ENCODE measurements at regions not wholly inside any gene's neighbourhood (a gene's known extent, or its start where the extent isn't known, plus 50 kb on each side); places are given as distances from the start of the nearest gene placed in this dataset.

GRCh38 chr16:65343556-65343955, 221.7 kb upstream of the CDH11 start:
- Histone ChIP-seq H3K27me3 (ENCODE audit: insufficient read depth, poor library complexity, severe bottlenecking) (no peaks in the 10 kb centered on the region), H3K36me3 (ENCODE audit: low read depth) (no peaks in the 10 kb centered on the region), H3K4me1 (ENCODE audit: insufficient read depth, poor library complexity, severe bottlenecking) (no peaks in the 10 kb centered on the region), H3K9me3 (ENCODE audit: severe bottlenecking) (no peaks in the 10 kb centered on the region), H3K27ac (ENCODE audit: poor library complexity, severe bottlenecking) (no peak overlapping the region), H3K4me3 (ENCODE audit: severe bottlenecking) (no peak overlapping the region)
- no peak for DNase-seq (ENCODE audit: low spot score)
- no peak for TF ChIP-seq CTCF (IDR thresholded peaks at IDR 0.05; ENCODE audit: poor library complexity, severe bottlenecking)
- ATAC-seq (ENCODE audit: low read depth): no peak

- no peaks in the 10 kb centered on the region for H3K9me3 ChIP-seq (ENCODE audit: severe bottlenecking)
- TF ChIP-seq CTCF (IDR thresholded peaks at IDR 0.05; ENCODE audit: poor library complexity, severe bottlenecking): no peak
- H3K27me3 ChIP-seq (ENCODE audit: insufficient read depth, poor library complexity, severe bottlenecking): no peaks in the 10 kb centered on the region
- DNase-seq (ENCODE audit: low spot score) (no peak), ATAC-seq (ENCODE audit: low read depth) (no peak)
- H3K36me3 ChIP-seq (ENCODE audit: low read depth): no peaks in the 10 kb centered on the region
- no peak overlapping the region for H3K4me3 ChIP-seq (ENCODE audit: severe bottlenecking)
- no peak overlapping the region for H3K27ac ChIP-seq (ENCODE audit: poor library complexity, severe bottlenecking)
- H3K4me1 ChIP-seq (ENCODE audit: insufficient read depth, poor library complexity, severe bottlenecking): no peaks in the 10 kb centered on the region
Observed at GRCh38 chr16:65342231-65342866, 220.5 kb upstream of the CDH11 start.

- Histone ChIP-seq H3K9me3 (ENCODE audit: severe bottlenecking) (no peaks in the 10 kb centered on the region), H3K4me1 (ENCODE audit: insufficient read depth, poor library complexity, severe bottlenecking) (peaks cover 14% of the 10 kb centered on the region), H3K36me3 (ENCODE audit: low read depth) (no peaks in the 10 kb centered on the region), H3K27me3 (ENCODE audit: insufficient read depth, poor library complexity, severe bottlenecking) (no peaks in the 10 kb centered on the region), H3K27ac (ENCODE audit: poor library complexity, severe bottlenecking) (no peak overlapping the region), H3K4me3 (ENCODE audit: severe bottlenecking) (no peak overlapping the region)
- ATAC-seq (ENCODE audit: low read depth): no peak
- DNase-seq (ENCODE audit: low spot score): no peak
- TF ChIP-seq CTCF (IDR thresholded peaks at IDR 0.05; ENCODE audit: poor library complexity, severe bottlenecking): no peak
Observed at GRCh38 chr16:65339062-65339461, 217.2 kb upstream of the CDH11 start.

- peak overlapping the region; percentile 59 for H3K27ac ChIP-seq (ENCODE audit: poor library complexity, severe bottlenecking)
- H3K4me1 ChIP-seq (ENCODE audit: insufficient read depth, poor library complexity, severe bottlenecking): peaks cover 14% of the 10 kb centered on the region
- ATAC-seq (ENCODE audit: low read depth) (peak; percentile 92), DNase-seq (ENCODE audit: low spot score) (no peak)
- no peaks in the 10 kb centered on the region for H3K36me3 ChIP-seq (ENCODE audit: low read depth)
- H3K9me3 ChIP-seq (ENCODE audit: severe bottlenecking): no peaks in the 10 kb centered on the region
- H3K4me3 ChIP-seq (ENCODE audit: severe bottlenecking): no peak overlapping the region
- no peak for TF ChIP-seq CTCF (IDR thresholded peaks at IDR 0.05; ENCODE audit: poor library complexity, severe bottlenecking)
- no peaks in the 10 kb centered on the region for H3K27me3 ChIP-seq (ENCODE audit: insufficient read depth, poor library complexity, severe bottlenecking)
Observed at GRCh38 chr16:65336160-65336559, 214.3 kb upstream of the CDH11 start.

GRCh38 chr16:65334081-65334480, 212.2 kb upstream of the CDH11 start:
- no peak for TF ChIP-seq CTCF (IDR thresholded peaks at IDR 0.05; ENCODE audit: poor library complexity, severe bottlenecking)
- no peaks in the 10 kb centered on the region for H3K27me3 ChIP-seq (ENCODE audit: insufficient read depth, poor library complexity, severe bottlenecking)
- no peaks in the 10 kb centered on the region for H3K36me3 ChIP-seq (ENCODE audit: low read depth)
- H3K4me3 ChIP-seq (ENCODE audit: severe bottlenecking): no peak overlapping the region
- no peak for DNase-seq (ENCODE audit: low spot score)
- no peak overlapping the region for H3K27ac ChIP-seq (ENCODE audit: poor library complexity, severe bottlenecking)
- no peak for ATAC-seq (ENCODE audit: low read depth)
- no peaks in the 10 kb centered on the region for H3K9me3 ChIP-seq (ENCODE audit: severe bottlenecking)
- peaks cover 14% of the 10 kb centered on the region for H3K4me1 ChIP-seq (ENCODE audit: insufficient read depth, poor library complexity, severe bottlenecking)
